ENCODE measurements at regions not wholly inside any gene's neighbourhood (a gene's known extent, or its start where the extent isn't known, plus 50 kb on each side); places are given as distances from the start of the nearest gene placed in this dataset.
A peak's percentile ranks its signal among the peaks of the same experiment; 100 is the strongest.

DNA sequence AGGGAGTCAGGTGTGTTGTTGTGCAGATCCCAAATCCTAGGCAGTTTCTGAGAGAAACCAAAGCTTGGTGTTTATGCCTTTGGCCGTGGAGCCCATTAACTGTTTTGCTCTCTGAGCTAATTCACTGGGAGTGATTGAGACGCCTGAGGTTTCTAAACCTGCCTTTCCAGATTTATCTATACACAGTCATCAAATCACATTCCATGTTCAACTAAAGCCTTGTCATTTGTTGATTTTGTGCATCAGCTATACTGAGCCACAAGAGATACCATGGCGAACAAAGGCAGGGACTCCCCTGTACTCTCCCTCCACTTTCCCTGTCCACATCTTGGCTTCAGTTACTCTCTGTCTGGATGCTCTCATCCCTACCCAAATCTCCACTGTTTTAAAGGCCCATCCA is 229.7 kb upstream of the PMEPA1 start:
- DNase-seq: no peak

DNA sequence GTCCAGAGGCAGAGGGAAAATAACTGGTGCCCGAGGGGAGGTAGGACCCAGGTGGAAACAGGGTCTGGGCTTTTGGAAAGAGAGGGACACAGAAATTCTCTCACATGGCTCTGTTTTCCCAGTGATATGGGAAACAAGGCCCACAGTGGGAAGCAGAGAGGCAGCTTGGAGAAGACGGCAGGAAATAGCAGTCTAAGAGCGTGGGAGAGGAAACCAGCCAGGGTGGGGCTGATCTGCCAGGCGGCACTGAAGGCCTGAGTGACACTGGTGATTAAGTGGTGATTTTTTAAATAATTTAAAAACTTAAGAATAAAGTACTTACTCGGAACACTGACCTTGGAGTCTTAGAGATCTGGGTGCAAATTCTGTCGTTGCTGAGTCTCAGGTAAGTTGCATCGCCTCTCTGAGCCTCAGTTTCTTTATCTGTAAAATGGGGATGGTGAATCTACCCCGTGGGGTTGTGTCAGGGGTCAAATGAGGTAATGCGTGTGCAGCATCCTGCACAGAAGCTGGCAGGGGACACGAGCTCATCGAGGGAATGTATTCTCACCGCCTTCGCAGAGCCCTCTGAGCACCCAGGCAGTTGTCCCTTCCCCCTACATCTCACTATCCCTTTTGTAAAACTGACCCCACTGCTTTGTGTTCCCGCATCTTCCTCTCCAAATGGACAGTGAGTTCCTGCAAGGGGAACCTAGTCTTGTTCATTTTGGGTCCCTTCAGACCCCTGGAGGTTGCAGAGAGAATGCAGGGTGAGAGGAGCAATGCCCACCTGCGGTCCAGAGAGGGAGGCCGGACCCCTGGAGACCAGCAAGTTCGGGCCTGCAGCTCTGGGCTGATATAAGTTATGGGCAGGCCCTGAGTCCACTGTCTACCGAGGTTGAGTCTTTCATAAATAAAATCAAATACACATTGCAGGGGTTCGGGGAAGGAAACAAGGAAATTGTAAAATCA is 228.6 kb upstream of the PMEPA1 start:
- DNase-seq: no peak

DNA sequence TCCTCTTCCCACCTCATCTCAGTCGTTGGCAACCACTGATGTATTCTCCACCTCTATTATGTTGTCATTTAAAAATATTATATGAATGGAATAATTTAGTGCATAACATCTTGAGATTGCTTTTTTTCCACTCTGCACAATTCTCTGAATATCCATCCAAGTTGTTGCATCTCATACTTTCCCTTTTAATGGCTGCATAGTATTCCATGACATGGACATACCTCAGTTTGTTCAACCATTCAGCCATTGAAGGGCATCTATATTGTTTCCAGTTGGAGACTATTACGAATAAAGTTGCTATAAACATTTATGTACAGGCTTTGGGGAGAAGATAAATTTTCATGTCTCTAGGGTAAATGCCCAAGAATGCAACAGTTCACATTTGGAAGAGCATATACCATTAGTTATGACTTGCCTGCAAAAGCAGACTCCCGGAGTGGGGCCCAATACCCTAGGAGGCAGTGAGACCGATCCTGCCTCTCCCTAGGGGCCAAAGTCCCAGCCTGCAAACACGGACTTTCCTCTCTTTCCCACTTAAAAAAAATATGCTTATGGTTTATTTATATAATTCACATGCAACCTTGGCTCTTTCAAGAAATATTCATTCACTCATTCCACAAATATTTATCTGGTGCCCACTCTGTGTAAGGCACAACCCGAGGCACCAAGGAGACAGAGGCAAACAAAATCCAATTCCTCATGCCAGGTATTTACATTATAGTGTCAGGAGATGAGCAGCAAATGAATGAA is 227.0 kb upstream of the PMEPA1 start:
- DNase-seq: no peak

DNA sequence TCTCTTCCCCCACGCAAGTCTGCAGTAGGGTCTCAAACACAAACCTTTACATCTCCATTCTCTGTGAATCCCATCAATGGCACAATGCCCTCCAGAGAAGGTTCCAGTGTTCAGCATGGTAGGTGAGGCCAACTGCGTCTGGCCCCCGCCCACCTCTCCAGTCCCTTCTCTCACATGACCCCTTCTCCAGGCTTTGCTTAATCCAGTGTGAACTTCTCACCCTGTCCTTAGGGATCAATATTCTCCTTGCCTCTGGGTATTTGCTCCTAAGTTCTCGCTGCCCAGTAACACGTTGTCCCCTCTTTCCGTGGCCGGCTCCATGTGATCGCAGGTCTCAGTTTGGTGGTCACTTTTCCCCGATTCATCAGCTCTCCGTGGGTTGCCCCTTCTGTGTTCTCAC is 225.1 kb upstream of the PMEPA1 start:
- no peak for DNase-seq

DNA sequence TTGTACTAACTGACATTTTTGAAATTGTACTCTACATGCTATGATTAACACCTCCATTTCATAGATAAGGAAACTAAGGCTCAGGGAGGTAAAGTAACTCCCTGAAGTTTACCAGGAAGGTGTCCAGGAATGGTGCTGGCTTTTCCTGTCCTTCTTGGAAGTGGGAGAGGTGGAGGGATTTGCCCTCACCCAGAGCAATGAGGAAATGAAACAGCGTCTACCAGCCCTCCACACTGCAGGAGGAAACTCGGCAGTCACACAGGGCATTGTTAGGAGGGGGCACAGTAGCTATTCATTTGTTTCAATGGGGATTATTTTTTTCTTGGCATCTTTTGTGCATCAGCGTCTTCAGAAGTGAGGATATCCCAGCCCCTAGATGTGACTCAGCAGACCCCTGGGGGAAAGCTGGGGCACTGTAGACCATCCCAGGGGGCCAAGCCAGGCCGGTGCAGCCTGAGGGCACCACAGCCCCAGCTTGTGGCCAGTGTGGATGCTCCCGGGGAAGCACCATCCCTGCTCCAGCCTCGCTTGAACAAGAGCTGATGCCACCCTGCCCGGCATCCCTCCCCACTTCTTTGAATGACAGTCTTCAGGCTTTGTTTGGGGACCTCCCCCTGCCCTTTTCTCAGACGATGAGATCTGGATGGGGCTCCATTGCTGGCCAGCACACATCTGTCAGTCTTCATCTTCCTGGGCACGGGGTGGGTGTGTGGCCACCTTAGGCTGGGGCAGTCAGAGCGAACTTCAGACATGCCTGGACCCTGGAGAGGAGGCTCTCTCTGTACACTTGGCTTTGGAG is 224.4 kb upstream of the PMEPA1 start:
- no peak for DNase-seq

DNA sequence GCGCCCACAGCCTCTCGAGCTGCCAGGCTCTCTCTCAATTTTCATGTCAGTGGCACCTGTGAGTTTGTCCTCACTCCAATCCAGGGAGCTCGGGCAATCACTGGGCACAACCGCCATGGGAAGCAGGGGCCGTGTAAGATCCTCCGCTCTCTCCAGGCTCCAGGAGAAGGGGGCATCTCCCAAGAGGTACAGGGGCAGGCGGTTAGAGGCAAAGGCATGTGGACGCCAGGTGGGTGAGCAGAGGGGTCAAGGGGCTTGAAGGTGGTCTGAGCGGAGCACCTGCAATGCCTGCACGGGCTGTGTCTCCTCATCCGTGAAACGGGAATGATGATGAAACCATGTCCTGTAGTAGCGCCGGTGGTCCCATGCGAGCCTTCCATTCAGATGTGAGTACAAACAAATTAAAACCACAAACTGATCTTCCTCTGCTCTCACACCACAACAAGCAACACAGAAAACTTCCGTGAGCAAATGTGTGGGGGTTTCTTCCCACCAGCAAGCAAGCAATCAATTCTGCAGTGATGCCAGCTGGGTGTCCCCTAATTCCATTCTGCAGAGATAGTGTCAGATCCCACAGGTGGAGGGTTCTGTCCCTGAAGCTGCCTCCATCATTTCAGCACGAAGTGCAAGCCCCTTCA is 222.5 kb upstream of the PMEPA1 start:
- no peak for DNase-seq

DNA sequence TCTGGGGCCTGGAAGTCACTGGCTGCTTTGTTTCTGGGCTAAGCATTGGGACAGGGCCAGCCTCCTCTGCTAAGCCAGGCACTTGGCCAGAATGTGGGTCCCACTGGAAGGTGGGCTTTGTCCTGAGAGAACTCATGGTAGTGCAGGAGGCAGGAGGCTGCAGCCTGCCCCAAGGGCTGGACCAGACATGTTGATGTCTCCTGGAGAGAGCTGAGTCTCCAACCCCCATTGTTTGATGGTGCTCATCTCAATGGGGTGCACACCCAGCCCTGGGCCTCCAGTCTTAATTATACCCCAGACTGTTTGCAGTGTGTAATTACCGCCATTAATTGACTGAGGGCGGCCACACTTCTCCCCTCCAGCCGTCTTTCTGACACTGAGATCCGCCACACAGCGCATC is 220.5 kb upstream of the PMEPA1 start:
- no peak for DNase-seq

DNA sequence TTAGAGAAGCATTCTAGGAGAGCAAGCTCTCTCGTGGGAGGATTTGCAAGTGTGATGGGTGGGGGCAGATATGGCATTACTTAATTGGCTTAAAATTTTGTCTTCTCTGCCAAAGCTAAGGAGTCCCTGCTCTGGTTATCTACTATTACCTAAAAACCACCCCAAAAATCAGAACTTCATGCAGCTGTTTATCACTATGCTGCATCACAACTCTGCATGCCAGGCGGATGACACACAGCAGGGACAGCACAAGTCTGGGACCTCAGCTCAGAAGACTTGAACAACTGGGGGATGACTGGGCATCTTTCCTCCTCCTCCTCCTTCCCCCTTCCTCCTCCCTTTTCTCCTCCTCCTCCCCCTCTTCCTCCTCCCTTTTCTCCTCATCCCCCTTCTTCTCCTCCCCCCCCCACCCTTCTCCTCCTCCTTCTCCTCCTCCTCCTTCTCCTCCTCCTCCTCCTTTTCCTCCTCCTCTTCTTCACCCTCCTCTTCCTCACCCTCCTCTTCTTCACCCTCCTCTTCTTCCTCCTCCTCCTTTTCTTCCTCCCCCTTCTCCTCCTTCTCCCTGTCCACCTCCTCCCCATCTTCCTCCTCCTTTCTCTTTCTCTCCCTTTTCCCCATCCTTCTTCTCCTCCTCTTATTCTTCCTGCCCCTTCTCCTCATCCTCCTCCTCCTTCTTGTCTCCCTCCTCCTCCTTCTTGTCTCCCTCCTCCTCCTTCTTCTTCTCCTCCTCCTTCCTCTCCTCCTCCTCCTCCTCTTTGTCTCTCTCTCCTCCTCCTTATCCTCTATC is 218.6 kb upstream of the PMEPA1 start:
- no peak for DNase-seq

DNA sequence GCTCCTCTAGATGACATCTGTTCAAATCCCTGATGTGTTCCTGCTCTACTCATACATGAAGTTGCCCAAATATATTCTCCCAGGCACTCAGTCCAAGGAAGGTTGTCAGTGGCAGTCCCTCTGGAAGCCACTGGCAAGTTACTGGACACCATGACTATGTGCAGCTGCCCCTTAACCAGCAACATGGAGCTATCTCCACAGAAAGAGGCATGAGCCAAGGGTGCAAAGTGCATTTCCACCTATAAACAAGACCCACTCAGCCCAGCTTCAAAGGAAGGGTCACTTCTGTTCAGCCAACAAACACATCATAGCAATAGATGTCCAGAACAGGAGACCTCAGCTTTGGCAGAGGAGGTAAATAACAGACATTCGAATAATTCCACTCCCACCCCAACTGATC is 217.6 kb upstream of the PMEPA1 start:
- DNase-seq: no peak

DNA sequence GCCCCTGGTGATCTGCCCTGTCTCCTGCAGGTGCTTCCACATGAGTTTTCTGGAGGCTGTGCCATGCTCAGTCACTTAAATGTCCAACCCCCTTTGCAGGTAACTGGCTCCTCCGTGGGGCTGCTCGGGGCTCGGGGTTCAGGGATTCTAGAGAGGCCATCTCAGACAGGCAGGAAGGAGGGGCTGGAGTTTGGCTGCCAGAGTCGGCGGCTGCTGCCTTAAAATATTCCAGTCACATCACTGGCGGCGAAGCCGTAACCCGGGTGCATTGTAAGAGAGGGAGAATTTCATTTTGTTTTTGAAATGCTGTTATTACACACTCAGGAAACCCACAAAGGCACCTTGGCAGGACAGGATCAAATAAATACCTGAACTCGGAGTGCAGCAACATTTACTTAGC is 212.9 kb upstream of the PMEPA1 start:
- peak; percentile 21 to 63 for DNase-seq

DNA sequence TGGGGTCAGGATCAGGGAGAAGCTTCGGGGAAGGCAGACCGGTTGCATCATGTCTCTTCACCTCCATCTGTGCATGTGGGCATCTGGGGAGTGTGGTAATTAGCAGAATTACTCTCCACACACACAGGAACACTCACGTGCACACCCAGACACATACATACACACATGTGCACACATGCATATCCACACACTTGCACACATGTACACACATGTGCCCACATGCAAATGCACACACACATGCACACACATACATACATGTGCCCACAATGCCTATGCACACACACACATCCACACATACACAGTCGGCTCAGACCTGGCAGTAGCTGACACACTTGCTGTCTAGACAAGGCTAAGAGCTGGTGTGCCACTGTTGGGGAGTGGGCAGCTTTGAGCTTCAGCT is 212.3 kb upstream of the PMEPA1 start:
- DNase-seq: no peak

DNA sequence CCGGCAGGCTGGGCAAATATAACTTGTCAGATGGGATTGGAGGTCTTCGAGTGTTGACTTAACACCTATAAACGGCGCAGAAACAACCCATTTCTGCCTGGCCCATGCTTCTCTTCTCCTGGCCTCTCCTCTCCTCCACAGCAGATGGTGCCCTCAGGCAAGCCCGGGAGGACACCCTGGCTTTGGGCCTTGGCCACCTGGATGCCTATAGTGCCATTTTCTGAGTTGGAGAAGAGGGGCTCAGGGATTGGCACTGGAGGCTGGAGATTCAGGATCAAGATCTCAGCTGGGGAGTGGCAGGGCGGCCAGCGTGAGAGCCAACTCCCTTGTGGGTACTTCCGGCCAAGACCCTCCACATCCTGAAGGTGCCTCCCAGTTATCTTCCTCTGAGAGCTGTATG is 211.9 kb upstream of the PMEPA1 start:
- DNase-seq: no peak

DNA sequence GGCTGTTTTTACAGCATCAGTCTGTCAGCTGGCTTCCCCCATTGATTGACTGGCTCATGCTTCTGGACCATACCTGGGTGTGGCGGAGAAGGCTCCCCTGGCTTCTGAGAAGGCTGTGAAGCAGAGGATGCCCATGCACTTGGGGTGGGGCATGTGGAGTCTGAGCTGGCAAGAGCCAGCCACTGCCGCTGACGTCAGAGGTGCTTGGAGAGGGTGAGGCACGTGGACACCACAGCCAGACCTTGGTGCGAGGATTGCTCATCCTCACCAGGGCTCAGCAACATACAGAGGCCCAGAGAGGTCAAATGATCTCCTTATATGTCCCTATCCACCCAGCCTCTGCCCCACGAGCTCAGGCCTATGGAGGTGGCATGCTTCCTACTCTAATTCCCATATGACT is 211.2 kb upstream of the PMEPA1 start:
- DNase-seq: peak; percentile 30 to 78

DNA sequence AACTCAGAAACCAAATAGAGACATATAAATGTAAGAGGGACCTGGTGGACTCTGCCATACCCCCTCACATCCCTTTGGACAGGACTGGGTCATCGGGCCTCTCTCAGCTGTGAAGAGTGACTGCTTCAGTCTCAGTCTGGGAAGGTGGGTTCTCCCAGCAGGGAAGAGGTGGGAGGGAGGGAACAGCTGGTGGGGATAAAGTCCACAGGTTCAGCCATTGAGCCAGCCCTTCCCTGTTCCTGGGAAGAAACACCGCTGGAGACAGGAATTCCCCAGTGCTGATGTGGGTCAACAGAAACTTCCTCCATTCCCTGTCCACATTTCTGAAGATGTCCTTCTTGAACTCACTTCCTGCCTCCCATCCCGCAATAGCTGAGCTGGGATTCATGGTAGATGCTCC is 209.2 kb upstream of the PMEPA1 start:
- DNase-seq: no peak

DNA sequence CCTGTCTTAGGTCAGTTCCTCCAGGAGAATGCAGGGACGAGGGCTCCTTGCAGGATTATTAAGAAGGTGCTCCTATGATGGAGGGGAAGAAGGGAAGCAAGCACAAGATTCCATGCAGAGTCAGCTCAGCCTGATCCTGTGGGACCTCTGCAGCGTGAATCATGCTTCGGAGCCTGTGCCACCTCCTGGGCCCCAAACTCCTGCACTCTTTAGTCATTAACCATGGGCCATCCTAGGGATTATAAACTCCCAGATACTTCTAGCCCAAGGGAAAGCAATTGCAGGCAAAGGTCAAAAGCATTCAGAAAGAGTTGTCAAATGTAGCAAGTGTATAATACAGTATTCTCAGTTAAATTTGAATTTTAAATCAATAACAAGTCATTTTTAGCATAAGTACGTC is 208.7 kb upstream of the PMEPA1 start:
- DNase-seq: no peak

DNA sequence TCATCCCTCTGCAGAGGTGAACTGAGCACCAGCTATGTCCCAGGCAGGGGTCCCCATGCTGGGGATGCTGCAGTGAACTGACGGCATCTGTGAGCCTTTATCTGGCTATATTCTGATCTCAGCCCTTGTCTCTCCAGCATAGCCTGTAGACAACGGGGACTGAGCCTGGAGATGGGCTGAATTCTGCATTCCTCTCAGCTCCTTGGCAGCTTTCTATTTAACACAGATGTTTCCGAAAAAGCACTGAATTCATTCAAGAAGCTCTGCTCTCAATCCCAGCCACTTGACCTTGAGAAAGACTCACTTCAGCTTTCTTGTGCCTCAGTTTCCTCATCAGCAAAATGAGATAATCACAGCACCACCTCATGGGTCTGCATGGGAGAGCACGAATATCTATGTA is 204.4 kb upstream of the PMEPA1 start:
- no peak for DNase-seq

DNA sequence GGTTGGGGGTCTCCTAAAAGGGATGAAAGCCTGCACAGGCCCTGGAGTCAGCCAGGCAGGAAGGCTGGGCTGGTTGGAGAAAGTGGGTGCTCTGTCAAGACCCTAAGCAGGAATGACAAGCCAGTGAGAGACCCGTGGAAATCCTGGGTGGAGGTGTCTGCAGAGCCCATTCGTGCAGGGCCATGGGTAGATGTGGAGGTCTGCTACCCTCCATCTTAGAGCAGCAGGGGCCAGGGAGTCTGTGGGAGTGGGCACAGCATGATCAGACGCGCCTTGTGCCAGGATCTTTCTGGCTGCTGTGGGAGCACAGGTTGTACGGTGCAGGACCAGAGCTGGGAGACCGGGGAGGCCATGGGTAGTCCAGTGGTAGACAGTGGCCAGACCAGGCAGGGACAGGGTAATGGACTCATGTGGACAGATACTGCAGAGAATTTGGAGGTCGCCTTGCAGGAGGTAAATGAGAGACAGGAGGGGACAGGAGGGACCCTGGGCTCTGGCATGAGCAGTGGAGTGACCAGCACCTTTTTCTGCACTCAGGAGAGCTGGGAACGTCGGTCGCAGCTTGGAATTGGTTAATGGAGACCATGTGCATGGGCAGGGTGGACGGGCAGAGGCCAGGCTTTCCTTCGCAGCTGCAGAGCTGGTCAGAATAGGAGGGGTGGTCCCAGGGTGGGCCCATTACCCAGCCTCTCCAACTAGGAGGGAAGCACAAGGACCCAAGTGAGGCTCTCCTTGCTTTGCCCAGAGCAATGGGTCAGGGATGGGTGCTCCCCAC is 203.5 kb upstream of the PMEPA1 start:
- DNase-seq: no peak

DNA sequence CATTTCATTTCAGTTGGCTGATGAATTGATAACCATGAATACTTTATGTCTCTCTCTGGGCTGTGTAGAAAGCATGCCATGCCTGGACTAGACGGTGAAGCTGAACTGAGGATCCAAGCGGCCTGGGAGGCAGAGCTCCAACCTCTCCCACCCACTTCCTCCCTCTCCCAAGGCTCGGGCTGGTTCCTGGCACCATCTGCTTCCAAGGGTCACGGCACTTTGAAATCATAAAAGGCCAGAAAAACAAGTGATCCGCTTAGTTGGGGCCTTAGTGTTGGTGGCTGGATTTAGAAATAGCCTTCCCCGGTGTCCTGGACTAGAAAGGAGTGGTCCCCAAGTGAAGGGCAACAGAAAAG is 202.4 kb upstream of the PMEPA1 start:
- no peak for DNase-seq

DNA sequence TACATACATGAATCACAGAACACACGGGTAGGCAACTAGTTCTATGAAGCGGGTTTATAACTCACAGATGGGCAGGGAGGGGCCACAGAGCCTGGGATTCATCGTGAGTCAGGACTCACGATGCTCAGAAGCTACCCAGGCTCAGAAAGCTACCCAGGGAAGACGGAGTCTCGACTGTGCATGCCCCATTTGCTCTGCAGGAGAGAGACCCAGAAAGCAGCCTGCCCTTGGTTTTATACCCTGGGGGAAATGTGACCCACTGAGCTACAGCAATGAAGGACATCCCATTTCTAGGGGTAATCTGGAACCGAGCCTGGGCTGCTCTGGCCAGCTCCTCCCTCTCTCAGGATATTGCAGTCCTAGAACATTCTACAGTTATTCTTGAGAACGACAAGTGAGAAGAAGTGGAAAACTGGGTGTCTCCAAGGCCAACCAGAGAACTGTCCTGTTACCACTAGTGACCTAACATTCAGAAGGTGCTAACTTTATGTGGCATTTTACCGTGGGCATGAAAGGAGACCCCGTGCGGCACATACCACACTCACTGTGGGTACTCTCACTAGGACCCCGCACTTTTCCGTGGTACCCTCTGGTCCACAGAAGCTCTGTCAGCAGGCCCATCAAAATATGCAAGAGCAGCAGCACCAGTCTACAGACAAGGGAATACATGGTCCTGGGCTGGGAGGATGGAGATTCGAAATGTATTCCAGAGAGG is 201.9 kb upstream of the PMEPA1 start:
- DNase-seq: no peak

DNA sequence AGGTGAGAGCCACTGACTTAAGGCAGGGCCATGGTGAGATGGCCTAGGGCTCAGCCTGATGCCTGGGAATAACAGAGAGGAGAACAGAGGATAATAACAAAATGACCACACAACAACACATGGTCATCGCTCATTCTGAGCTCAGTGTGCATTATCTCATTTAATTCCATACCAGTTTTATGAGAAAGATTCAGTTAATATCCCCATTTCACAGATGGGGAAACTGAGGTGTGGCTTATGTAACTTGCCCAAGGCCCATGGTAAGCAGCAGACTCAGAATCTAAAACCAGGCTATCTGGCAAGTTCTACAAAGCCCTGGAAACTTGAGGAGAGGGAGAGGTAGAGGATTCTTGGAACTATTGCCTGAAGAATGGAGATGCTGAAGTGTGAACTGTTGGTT is 200.9 kb upstream of the PMEPA1 start:
- DNase-seq: no peak

Data from NCI-H526 (cell line).